Common myeloid progenitor, CD34-positive (primary cell): ENCODE measurements at regions not wholly inside any gene's neighbourhood (a gene's known extent, or its start where the extent isn't known, plus 50 kb on each side); places are given as distances from the start of the nearest gene placed in this dataset.

Experiments used
- CTCF ChIA-PET: fragments of 350-600 bp; sonication (Branson Sonifier 250); formaldehyde crosslinking; loops from one replicate; lab custom pipeline; 2021; ENCODE audit warnings: antibody characterized with exemption; lab: Charles Lee
- POLR2A ChIA-PET: fragments of 350-600 bp; sonication (Branson Sonifier 250); formaldehyde crosslinking; loops from one replicate; lab custom pipeline; 2021; ENCODE audit warnings: antibody characterized with exemption; lab: Charles Lee
- DNase-seq, 3 donors: peaks; one replicate each; pipeline versions ENCODE4 v3.0.0 to v3.0.0-alpha.2; 2013
- H3K27ac ChIP-seq, 2 experiments: 1 replicate in 1 of 2; 2 replicates in 1 of 2; pipeline ENCODE4 v1.7.0; 2013; ENCODE audit warnings: inconsistent platforms in 2 of 2, low read length in 2 of 2, mild to moderate bottlenecking in 2 of 2, low read depth in 1 of 2, moderate library complexity in 1 of 2; ENCODE audit not compliant: severe bottlenecking in 2 of 2, insufficient read depth in 1 of 2, poor library complexity in 1 of 2
- H3K27me3 ChIP-seq, 5 experiments: replicated peaks in 2 of 5; 1 replicate in 3 of 5; 2 replicates in 2 of 5; pipeline versions ENCODE4 v1.6.1 to v1.7.0; 2013; ENCODE audit warnings: low read length in 4 of 5, mild to moderate bottlenecking in 2 of 5, moderate library complexity in 2 of 5, inconsistent platforms in 1 of 5; ENCODE audit not compliant: insufficient read depth in 5 of 5, control insufficient read depth in 4 of 5
- H3K36me3 ChIP-seq, 4 experiments: 1 replicate in 2 of 4; 2 replicates in 2 of 4; pipeline versions ENCODE4 v1.6.1 to v1.7.0; 2013; ENCODE audit warnings: low read length in 3 of 4, control low read depth in 1 of 4, mild to moderate bottlenecking in 1 of 4; ENCODE audit not compliant: control insufficient read depth in 4 of 4, insufficient read depth in 4 of 4
- H3K4me1 ChIP-seq, 4 experiments: 1 replicate in 3 of 4; 2 replicates in 1 of 4; pipeline versions ENCODE4 v1.6.1 to v1.7.1; 2013; ENCODE audit warnings: low read length in 3 of 4, mild to moderate bottlenecking in 3 of 4, control low read depth in 1 of 4, inconsistent platforms in 1 of 4, moderate library complexity in 1 of 4; ENCODE audit not compliant: control insufficient read depth in 4 of 4, insufficient read depth in 4 of 4; ENCODE audit errors: control extremely low read depth in 1 of 4
- H3K4me3 ChIP-seq, 7 experiments: 1 replicate in 4 of 7; 2 replicates in 3 of 7; pipeline versions ENCODE4 v1.5.1 to v1.7.0; 2013; ENCODE audit warnings: mild to moderate bottlenecking in 7 of 7, low read length in 6 of 7, moderate library complexity in 6 of 7, inconsistent platforms in 2 of 7, low read depth in 2 of 7, control low read depth in 1 of 7; ENCODE audit not compliant: insufficient read depth in 4 of 7, control insufficient read depth in 1 of 7; ENCODE audit errors: extremely low read depth in 1 of 7
- H3K9me3 ChIP-seq, 5 experiments: 1 replicate in 4 of 5; 2 replicates in 1 of 5; pipeline versions ENCODE4 v1.6.1 to v1.7.1; 2013; ENCODE audit warnings: low read length in 4 of 5, mild to moderate bottlenecking in 2 of 5, inconsistent platforms in 1 of 5, low read depth in 1 of 5, moderate library complexity in 1 of 5; ENCODE audit not compliant: control insufficient read depth in 4 of 5, insufficient read depth in 2 of 5; ENCODE audit errors: control extremely low read depth in 1 of 5
- WGBS: methylation state at CpG from one replicate; pipeline ENCODE4 v1.1.5; 2013; ENCODE audit not compliant: insufficient coverage; 5-methylcytosine and 5-hydroxymethylcytosine counted together

DNA sequence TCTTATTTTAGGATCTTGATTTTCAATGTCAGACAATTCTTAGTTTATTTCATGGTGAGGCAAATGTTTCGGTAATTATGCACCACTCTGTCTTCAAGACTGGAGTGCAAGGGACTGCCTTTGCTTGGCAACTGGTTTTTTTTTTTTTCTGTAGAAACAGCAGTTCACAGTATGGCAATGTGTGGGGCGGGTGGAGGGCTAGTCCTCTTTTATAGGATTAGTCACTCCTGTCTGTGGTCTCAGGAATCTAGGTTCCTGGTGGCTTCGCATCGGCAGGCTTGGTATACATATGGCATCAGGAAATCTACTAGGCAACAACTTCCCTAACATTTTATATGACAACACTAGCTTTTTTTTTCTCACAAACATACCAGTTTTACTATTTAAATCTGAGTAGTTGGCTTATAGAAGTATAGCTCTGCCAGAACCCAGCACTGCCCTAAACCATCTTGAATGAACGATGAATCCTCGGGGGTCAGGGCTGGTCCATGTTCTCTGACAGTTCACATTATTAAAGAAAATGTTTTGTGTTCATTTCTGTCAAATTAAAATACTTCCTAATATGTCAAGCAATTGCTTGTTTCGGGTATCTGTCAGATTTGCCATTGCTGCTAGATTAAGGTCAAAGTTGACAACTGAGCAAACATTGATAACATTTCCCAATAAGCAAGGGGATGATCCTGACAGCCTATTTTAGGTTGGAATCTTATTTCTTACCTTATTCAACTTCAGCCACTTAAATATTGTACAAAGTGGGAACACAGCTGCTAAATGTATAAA, 289.7 kb upstream of the VSTM2A start:
- ChIA-PET CTCF (no interaction called here), POLR2A (no interaction called here)
- 76% methylated on average over 5 of the region's 7 CpGs for WGBS
- H3K9me3 ChIP-seq: no peaks in the 10 kb centered on the region
- no peak overlapping the region for H3K4me3 ChIP-seq
- no peak overlapping the region for H3K27ac ChIP-seq
- no peak for DNase-seq
- H3K4me1 ChIP-seq: no peaks in the 10 kb centered on the region
- no peaks in the 10 kb centered on the region for H3K36me3 ChIP-seq
- no peaks in the 10 kb centered on the region for H3K27me3 ChIP-seq

DNA sequence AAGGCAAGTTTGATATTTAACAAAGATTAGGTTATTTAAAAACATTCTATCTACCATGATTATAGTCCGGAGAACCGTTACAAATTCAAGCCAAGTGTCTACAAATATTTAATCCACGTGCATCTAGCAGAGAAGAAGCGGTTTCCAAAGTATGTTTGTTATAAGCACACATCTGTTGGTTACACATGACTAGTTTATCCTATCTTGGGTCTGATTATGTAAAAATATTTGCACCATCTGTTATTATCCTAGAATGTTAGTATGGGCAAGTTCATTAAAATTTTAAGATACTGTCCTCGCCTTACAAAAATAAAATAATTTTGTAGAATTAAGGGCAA, 289.2 kb upstream of the VSTM2A start:
- H3K4me3 ChIP-seq: no peak overlapping the region
- H3K27ac ChIP-seq: no peak overlapping the region
- H3K4me1 ChIP-seq: no peaks in the 10 kb centered on the region
- CTCF ChIA-PET: no interaction called here
- WGBS: 100% methylated on average over 1 of the region's 5 CpGs
- DNase-seq: no peak
- POLR2A ChIA-PET: no interaction called here
- no peaks in the 10 kb centered on the region for H3K36me3 ChIP-seq
- no peaks in the 10 kb centered on the region for H3K27me3 ChIP-seq
- no peaks in the 10 kb centered on the region for H3K9me3 ChIP-seq

DNA sequence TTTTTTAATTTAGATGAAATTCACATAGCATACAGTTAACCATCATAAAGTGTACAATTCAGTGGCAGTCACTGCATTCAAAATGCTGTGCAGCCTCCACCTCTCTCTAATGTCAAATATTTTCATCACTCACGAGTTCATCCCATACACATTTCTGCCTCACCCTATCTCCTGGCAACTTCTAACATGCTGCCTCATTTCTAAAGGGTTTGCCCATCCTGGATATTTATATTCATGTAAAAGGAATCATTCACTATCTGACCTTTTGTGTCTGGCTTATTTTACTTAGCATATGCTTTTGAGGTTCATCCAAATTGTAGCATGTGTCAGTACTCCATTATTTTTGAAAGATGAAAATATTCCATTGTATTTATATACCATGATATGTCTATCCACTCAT, 286.9 kb upstream of the VSTM2A start:
- H3K9me3 ChIP-seq: no peaks in the 10 kb centered on the region
- H3K36me3 ChIP-seq: no peaks in the 10 kb centered on the region
- no peaks in the 10 kb centered on the region for H3K27me3 ChIP-seq
- no peaks in the 10 kb centered on the region for H3K4me1 ChIP-seq
- ChIA-PET CTCF (no interaction called here), POLR2A (no interaction called here)
- no peak overlapping the region for H3K4me3 ChIP-seq
- 80% methylated on average over 1 of the region's 1 CpG for WGBS
- no peak for DNase-seq
- H3K27ac ChIP-seq: no peak overlapping the region

DNA sequence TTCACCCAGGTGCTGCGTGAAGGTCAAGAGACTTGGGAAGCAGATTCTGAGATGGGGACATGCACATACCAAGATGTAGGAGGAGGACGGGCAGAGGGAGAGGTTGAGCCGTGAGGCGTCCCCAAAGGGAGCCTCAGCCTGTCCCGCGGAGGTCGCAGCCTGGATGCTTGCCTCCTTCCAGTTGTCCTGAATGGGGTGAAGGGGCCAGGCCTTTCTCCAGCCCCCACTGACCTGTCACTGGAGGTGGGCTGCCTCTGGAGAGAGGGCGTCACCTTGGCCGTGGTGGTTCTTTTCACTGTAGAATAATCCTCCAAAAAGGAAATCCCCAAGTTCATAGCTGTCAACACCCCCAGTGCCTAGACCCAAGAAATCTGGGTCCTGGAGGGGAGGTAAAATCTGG, 283.0 kb upstream of the VSTM2A start:
- H3K27ac ChIP-seq: no peak overlapping the region
- H3K4me3 ChIP-seq: no peak overlapping the region
- DNase-seq: no peak
- 87% methylated on average over 5 of the region's 9 CpGs for WGBS
- H3K27me3 ChIP-seq: no peaks in the 10 kb centered on the region
- H3K9me3 ChIP-seq: no peaks in the 10 kb centered on the region
- H3K36me3 ChIP-seq: no peaks in the 10 kb centered on the region
- ChIA-PET CTCF (no interaction called here), POLR2A (no interaction called here)
- no peaks in the 10 kb centered on the region for H3K4me1 ChIP-seq

DNA sequence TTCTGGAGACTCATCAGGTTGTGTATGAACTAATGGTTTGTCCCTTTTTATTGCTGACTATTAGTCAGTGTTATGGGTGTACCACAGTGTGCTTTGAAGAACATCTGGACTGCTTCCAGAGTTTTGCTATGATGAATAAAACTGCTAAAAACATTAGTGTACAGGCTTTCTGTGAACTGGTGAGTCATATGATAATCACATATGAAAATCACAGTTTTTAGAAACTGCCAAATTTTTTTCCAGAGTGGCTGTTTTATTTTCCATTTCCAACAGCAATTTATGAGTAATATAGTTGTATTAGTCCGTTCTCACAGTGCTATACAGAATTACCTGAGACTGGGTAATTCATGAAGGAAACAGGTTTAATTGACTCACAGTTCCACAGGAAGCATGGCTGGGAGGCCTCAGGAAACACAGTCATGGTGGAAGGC, 281.2 kb upstream of the VSTM2A start:
- Histone ChIP-seq H3K36me3 (no peaks in the 10 kb centered on the region), H3K27ac (no peak overlapping the region), H3K27me3 (no peaks in the 10 kb centered on the region), H3K9me3 (no peaks in the 10 kb centered on the region), H3K4me3 (no peak overlapping the region), H3K4me1 (no peaks in the 10 kb centered on the region)
- ChIA-PET POLR2A (no interaction called here), CTCF (no interaction called here)
- no peak for DNase-seq
- WGBS: no CpG with 5 or more reads among the region's 1 CpG

DNA sequence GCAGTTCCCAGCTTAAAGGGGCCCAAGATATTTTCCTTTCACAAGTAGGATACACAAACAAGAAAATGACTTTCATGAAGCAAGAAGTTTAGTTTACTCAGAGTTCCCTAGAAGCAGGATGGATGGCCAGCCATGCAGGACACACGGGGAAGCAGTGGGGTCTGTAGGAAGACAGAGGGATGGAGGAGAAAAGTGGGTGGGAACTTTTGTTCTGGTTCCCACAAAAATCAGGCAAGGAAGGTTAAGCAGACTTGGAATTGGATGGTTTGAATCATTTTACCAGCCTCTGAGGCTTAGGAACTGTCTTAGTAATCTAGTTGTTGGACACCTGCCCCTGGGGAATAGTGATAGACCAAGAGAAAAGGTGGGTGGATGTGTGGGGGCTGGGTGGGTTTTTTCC, 263.3 kb upstream of the VSTM2A start:
- no peak overlapping the region for H3K27ac ChIP-seq
- H3K27me3 ChIP-seq: no peaks in the 10 kb centered on the region
- ChIA-PET CTCF (no interaction called here), POLR2A (no interaction called here)
- H3K4me3 ChIP-seq: no peak overlapping the region
- no peak for DNase-seq
- no peaks in the 10 kb centered on the region for H3K36me3 ChIP-seq
- WGBS: 21% methylated on average over 1 of the region's 1 CpG
- H3K4me1 ChIP-seq: no peaks in the 10 kb centered on the region
- H3K9me3 ChIP-seq: peaks cover 0 to 5% (median 0%) of the 10 kb centered on the region in 5 experiments

DNA sequence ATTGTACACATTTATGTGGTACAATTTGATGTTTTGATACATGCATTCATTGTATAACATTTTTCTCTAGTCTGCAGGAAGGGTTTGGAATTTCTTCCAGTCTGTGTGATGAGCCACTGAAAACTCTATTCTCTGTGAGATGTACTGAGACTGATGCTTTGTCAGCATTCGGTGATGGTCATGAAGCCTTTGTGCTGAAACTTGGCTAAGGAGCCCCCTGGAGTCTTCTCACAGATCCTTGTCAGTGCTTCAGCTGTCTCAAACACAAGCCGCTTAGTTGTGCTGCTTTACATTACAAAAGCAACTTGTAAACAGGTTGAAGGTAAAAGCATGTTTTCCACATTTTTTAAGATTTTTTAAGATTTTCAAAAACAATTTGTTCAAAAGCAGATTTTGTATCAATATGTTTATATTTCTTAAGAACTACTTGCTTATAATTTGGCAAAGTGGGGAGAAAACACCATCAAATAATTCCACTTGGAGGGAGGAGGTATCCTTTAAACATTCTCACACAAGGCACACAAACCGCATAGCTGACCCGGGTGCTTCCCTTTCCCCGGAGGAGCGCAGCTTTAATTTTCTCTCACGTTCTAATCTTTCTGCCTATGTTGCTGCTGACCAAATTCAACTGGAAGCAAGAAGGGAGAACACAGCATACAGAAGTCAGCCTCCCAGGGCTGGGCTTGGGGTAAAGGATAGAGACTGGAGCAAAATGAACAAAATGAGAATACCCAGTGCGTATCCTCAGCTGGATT, 249.8 kb upstream of the VSTM2A start:
- H3K27me3 ChIP-seq: no peaks in the 10 kb centered on the region
- no peak for DNase-seq
- WGBS: 25% methylated on average over 6 of the region's 8 CpGs
- CTCF ChIA-PET: no interaction called here
- POLR2A ChIA-PET: no interaction called here
- H3K4me1 ChIP-seq: no peaks in the 10 kb centered on the region
- peaks cover 0 to 3% (median 0%) of the 10 kb centered on the region in 5 experiments for H3K9me3 ChIP-seq
- H3K4me3 ChIP-seq: no peak overlapping the region
- H3K36me3 ChIP-seq: no peaks in the 10 kb centered on the region
- no peak overlapping the region for H3K27ac ChIP-seq
